Ovary (tissue), 7 donors: ENCODE measurements at regions not wholly inside any gene's neighbourhood (a gene's known extent, or its start where the extent isn't known, plus 50 kb on each side); places are given as distances from the start of the nearest gene placed in this dataset.

ENCODE experiments used
- DNase-seq, 5 donors: peaks; one replicate each; pipeline ENCODE4 v3.0.0-alpha.2; 2019 to 2020
- H3K27ac ChIP-seq, 2 donors: fragments of 200-600 bp; one replicate each; pipeline versions ENCODE4 v1.5.1 to v1.8.0; 2019 to 2022
- H3K27me3 ChIP-seq: fragments of 200-600 bp; one replicate; pipeline ENCODE4 v1.8.0; 2022
- H3K36me3 ChIP-seq: fragments of 200-600 bp; sonication (generic); one replicate; pipeline ENCODE4 v1.5.1; 2019
- H3K4me1 ChIP-seq: one replicate; pipeline ENCODE4 v1.8.1; 2013; ENCODE audit warnings: mild to moderate bottlenecking, moderate library complexity; ENCODE audit not compliant: insufficient read depth
- H3K4me3 ChIP-seq: fragments of 200-600 bp; sonication (generic); one replicate; pipeline ENCODE4 v1.5.1; 2017
- H3K9me3 ChIP-seq, 2 donors: fragments of 200-600 bp in 1 of 2; sonication (generic) in 1 of 2; one replicate each; pipeline versions ENCODE4 v1.5.1 to v1.8.1; 2013 to 2019; ENCODE audit warnings: mild to moderate bottlenecking in 1 of 2, moderate library complexity in 1 of 2
- EP300 ChIP-seq: sonication (generic); formaldehyde crosslinking; IDR thresholded peaks from one replicate; pipeline ENCODE4 v1.6.1; 2017; ENCODE audit warnings: antibody characterized with exemption
- POLR2A ChIP-seq: fragments of 450-650 bp; IDR thresholded peaks from one replicate; pipeline ENCODE4 v1.6.1; 2017; ENCODE audit warnings: antibody characterized with exemption, mild to moderate bottlenecking, moderate library complexity
- WGBS, 3 donors: extraction: QIAGEN DNeasy Blood & Tissue Kit in 1 of 3; methylation state at CpG; one replicate each; pipeline versions ENCODE4 v1.1.5 to v1.1.7; 2013 to 2017; 5-methylcytosine and 5-hydroxymethylcytosine counted together
- intact Hi-C, 4 donors: fragments of 100-400 bp; cut with DNase I; formaldehyde crosslinking; loops; one replicate each; pipeline versions ENCODE4 v1.11.0 to v1.15.1; 2022 to 2023
- TF ChIP-seq, protein P1 (sequence below), 3 donors: fragments of 450-650 bp in 2 of 3; fragments of 200-600 bp in 1 of 3; IDR thresholded peaks; one replicate each; pipeline versions ENCODE4 v1.5.1 to v1.8.0; 2016 to 2022; ENCODE audit warnings: antibody characterized with exemption in 3 of 3, mild to moderate bottlenecking in 1 of 3
- donor health status: DM: no; HTN: no; CAD: no; lungs with moderate emphysema.
- donor health status: DM: no; HTN: no; CAD: no.
- donor health status: Bipolar disorder and iron deficiency.
- donor health status: DM: no; HTN: no; CAD: no.
- donor health status: DM: yes; HTN: yes; CAD: no.

DNA sequence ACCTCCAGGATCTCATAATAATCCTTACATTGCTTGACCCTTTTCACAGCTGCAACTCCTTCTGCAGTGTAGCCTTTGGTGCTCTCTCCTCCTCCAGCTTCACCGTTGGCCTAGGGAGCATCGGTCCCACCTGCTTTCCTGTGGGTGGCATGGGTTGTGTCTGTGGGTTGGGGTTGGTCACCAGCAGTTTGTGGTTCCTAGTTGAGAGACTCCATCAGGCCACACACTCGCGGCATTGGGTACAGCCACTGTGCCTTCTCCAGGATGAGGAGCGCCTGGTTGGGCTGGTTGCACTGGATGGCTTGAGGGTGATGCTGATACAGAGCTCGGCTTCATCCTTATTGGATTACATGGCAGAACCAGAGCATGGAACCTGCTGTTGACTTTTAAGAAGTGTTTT lies 69.4 kb upstream of the SPRED2 start:
- H3K4me1 ChIP-seq = peaks cover 3% of the 10 kb centered on the region
- no peak for DNase-seq
- no peak overlapping the region for H3K27ac ChIP-seq
- TF ChIP-seq POLR2A (no peak), EP300 (no peak)
- TF ChIP-seq, protein P1, sequence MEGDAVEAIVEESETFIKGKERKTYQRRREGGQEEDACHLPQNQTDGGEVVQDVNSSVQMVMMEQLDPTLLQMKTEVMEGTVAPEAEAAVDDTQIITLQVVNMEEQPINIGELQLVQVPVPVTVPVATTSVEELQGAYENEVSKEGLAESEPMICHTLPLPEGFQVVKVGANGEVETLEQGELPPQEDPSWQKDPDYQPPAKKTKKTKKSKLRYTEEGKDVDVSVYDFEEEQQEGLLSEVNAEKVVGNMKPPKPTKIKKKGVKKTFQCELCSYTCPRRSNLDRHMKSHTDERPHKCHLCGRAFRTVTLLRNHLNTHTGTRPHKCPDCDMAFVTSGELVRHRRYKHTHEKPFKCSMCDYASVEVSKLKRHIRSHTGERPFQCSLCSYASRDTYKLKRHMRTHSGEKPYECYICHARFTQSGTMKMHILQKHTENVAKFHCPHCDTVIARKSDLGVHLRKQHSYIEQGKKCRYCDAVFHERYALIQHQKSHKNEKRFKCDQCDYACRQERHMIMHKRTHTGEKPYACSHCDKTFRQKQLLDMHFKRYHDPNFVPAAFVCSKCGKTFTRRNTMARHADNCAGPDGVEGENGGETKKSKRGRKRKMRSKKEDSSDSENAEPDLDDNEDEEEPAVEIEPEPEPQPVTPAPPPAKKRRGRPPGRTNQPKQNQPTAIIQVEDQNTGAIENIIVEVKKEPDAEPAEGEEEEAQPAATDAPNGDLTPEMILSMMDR (IDR thresholded peaks at IDR 0.05) = no peak
- intact Hi-C loops = no loop called here
- WGBS, 3 donors = 96 to 99% (median 98%) methylated on average over 6 of the region's 6 CpGs
- no peak overlapping the region for H3K4me3 ChIP-seq
- no peaks in the 10 kb centered on the region for H3K36me3 ChIP-seq
- H3K9me3 ChIP-seq = no peaks in the 10 kb centered on the region
- H3K27me3 ChIP-seq = no peaks in the 10 kb centered on the region

DNA sequence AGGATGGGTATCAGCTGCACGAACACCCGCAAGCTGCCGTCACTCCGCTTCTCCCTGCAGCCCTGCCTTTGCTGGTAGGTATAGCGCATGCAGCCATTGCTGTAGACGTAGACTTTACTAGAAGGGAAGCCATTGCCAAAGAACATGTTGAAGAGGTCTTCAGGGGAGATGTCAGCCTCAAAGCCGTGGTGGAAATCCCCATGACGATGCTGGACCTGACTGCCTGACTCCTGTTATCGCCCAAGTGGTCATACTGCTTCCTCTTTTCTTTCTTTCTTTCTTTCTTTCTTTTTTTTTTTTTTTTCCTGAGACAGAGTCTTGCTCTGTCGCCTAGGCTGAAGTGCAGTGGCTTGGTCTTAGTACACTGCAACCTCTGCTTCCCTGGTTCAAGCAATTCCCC lies 68.7 kb upstream of the SPRED2 start:
- TF ChIP-seq, protein P1 (IDR thresholded peaks at IDR 0.05) = no peak
- TF ChIP-seq POLR2A = no peak
- TF ChIP-seq EP300 = no peak
- Histone ChIP-seq H3K4me1 (peaks cover 1% of the 10 kb centered on the region), H3K27ac (no peak overlapping the region), H3K4me3 (no peak overlapping the region), H3K27me3 (no peaks in the 10 kb centered on the region), H3K36me3 (no peaks in the 10 kb centered on the region), H3K9me3 (no peaks in the 10 kb centered on the region)
- 94 to 99% (median 99%) methylated on average over 10 of the region's 10 CpGs for WGBS, 3 donors
- intact Hi-C loops = no loop called here
- DNase-seq = no peak

DNA sequence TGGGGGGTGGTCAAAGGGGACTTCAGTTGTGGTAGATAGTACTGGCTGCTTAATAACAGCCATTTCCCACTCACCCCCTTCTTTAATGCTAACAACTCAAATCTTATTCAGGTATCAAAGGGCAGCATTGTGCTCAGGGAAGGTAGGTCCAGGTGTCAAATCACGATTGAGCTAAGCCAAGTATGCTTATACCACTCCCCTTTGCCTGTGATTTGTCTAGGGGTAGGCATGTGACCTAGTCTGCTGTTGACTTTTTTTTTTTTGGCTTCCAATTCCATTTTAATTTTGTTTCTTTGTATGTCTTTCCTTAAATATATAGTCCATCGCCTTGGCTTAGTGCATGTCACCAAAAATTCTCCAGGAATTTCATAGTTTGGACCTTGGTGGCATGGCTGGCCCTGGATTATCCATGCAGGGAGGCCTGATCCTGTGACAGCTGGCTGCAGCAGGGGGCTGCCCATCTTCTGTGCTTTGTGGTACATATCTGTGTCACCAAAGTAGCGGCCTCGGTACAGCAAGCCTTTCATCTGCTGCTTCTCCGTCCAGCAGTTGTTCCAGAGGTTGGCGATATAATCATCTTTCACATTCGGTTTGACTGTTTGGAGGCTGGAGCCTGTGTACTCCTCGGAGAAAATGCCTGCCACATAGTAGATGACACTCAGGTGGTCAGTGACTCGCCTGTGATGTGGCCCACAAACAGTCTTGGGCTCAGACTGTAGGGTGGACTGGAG lies 68.1 kb upstream of the SPRED2 start:
- WGBS, 3 donors = 93 to 97% (median 96%) methylated on average over 9 of the region's 9 CpGs
- H3K9me3 ChIP-seq = no peaks in the 10 kb centered on the region
- no peak overlapping the region for H3K4me3 ChIP-seq
- H3K27me3 ChIP-seq = no peaks in the 10 kb centered on the region
- no peak for DNase-seq
- peaks cover 1% of the 10 kb centered on the region for H3K4me1 ChIP-seq
- TF ChIP-seq POLR2A (no peak), EP300 (no peak)
- TF ChIP-seq, protein P1 (IDR thresholded peaks at IDR 0.05) = no peak
- H3K36me3 ChIP-seq = no peaks in the 10 kb centered on the region
- intact Hi-C loops = no loop called here
- no peak overlapping the region for H3K27ac ChIP-seq

- intact Hi-C loops = no loop called here
- Histone ChIP-seq H3K9me3 (no peaks in the 10 kb centered on the region), H3K27ac (no peak overlapping the region), H3K36me3 (no peaks in the 10 kb centered on the region), H3K4me1 (no peaks in the 10 kb centered on the region), H3K4me3 (no peak overlapping the region), H3K27me3 (no peaks in the 10 kb centered on the region)
- DNase-seq = no peak
- WGBS, 3 donors = 60 to 75% (median 69%) methylated on average over 6 of the region's 6 CpGs
- TF ChIP-seq POLR2A (no peak), EP300 (no peak)
- TF ChIP-seq, protein P1 (IDR thresholded peaks at IDR 0.05) = no peak
Measured at GRCh38 chr2:65499216-65499615, 66.8 kb upstream of the SPRED2 start.
